Activated CD8-positive, alpha-beta T cell treated with anti-CD3 and anti-CD28 coated beads, Interleukin-2, amount 10 ng/mL, durations not matched to agents 7 days and 5 days (primary cell): ENCODE measurements at regions not wholly inside any gene's neighbourhood (a gene's known extent, or its start where the extent isn't known, plus 50 kb on each side); places are given as distances from the start of the nearest gene placed in this dataset.

Experiments
- ATAC-seq: fragments of 150-1000 bp; cut with Tn5 transposase; one replicate; pipeline ENCODE4 v1.10.0; 2021; ENCODE audit warnings: moderate library complexity
- CTCF ChIA-PET: fragments of 350-600 bp; sonication (Branson Sonifier 250); formaldehyde crosslinking; loops from one replicate; lab custom pipeline; 2021; ENCODE audit warnings: antibody characterized with exemption; lab: Charles Lee
- POLR2A ChIA-PET: fragments of 350-600 bp; sonication (Branson Sonifier 250); formaldehyde crosslinking; loops from one replicate; lab custom pipeline; 2021; ENCODE audit warnings: antibody characterized with exemption; lab: Charles Lee
- DNase-seq: peaks from one replicate; pipeline ENCODE4 v3.0.0-alpha.2; 2020
- H3K27ac Mint-ChIP-seq: one replicate; pipeline ENCODE4 v1.8.0; 2021; ENCODE audit warnings: mild to moderate bottlenecking, mixed read lengths
- H3K27me3 Mint-ChIP-seq: one replicate; pipeline ENCODE4 v1.8.0; 2021; ENCODE audit warnings: low read depth, mixed read lengths
- H3K36me3 Mint-ChIP-seq: one replicate; pipeline ENCODE4 v1.8.0; 2021; ENCODE audit warnings: low read depth, mixed read lengths
- H3K4me1 Mint-ChIP-seq: one replicate; pipeline ENCODE4 v1.8.0; 2021; ENCODE audit warnings: low read depth, mixed read lengths
- H3K4me3 Mint-ChIP-seq: one replicate; pipeline ENCODE4 v1.8.0; 2021; ENCODE audit warnings: mild to moderate bottlenecking, mixed read lengths
- H3K9me3 Mint-ChIP-seq: one replicate; pipeline ENCODE4 v1.8.0; 2022; ENCODE audit warnings: mixed read lengths; ENCODE audit not compliant: insufficient read depth

- ATAC-seq (no peak), DNase-seq (no peak)
- ChIA-PET POLR2A (no interaction called here), CTCF (no interaction called here)
- no peak overlapping the region for H3K4me3 Mint-ChIP-seq
- H3K27ac Mint-ChIP-seq = no peak overlapping the region
- H3K27me3 Mint-ChIP-seq = no peaks in the 10 kb centered on the region
- no peaks in the 10 kb centered on the region for H3K9me3 Mint-ChIP-seq
- H3K4me1 Mint-ChIP-seq = peaks cover 15% of the 10 kb centered on the region
- H3K36me3 Mint-ChIP-seq = no peaks in the 10 kb centered on the region
These were observed 835.2 kb upstream of the ID2 start for GRCh38 chr2:7846607-7847006.

GRCh38 chr2:7847321-7847720 is 834.5 kb upstream of the ID2 start:
- Mint-ChIP-seq H3K36me3 (no peaks in the 10 kb centered on the region), H3K4me1 (peaks cover 10% of the 10 kb centered on the region), H3K9me3 (no peaks in the 10 kb centered on the region), H3K27ac (no peak overlapping the region), H3K4me3 (no peak overlapping the region), H3K27me3 (no peaks in the 10 kb centered on the region)
- DNase-seq (no peak), ATAC-seq (no peak)
- ChIA-PET CTCF (interaction anchor here (1.1 kb wide), 1 partner anchor 130 kb away, joined by 3 read pairs; no protein-coding TSS in a partner anchor), POLR2A (no interaction called here)

- Mint-ChIP-seq H3K4me3 (no peak overlapping the region), H3K27ac (no peak overlapping the region), H3K36me3 (no peaks in the 10 kb centered on the region), H3K27me3 (no peaks in the 10 kb centered on the region), H3K4me1 (peaks cover 10% of the 10 kb centered on the region), H3K9me3 (no peaks in the 10 kb centered on the region)
- no peak for DNase-seq
- ChIA-PET CTCF (no interaction called here), POLR2A (no interaction called here)
- ATAC-seq = no peak
These were observed 832.8 kb upstream of the ID2 start for GRCh38 chr2:7849027-7849426.

- Mint-ChIP-seq H3K36me3 (no peaks in the 10 kb centered on the region), H3K9me3 (no peaks in the 10 kb centered on the region), H3K4me1 (peaks cover 10% of the 10 kb centered on the region), H3K27ac (no peak overlapping the region), H3K4me3 (no peak overlapping the region), H3K27me3 (no peaks in the 10 kb centered on the region)
- CTCF ChIA-PET = no interaction called here
- DNase-seq (no peak), ATAC-seq (no peak)
- POLR2A ChIA-PET = no interaction called here
These were observed 832.3 kb upstream of the ID2 start for GRCh38 chr2:7849531-7849930.

GRCh38 chr2:7852546-7852945 is 829.3 kb upstream of the ID2 start:
- no peaks in the 10 kb centered on the region for H3K36me3 Mint-ChIP-seq
- ChIA-PET POLR2A (no interaction called here), CTCF (no interaction called here)
- H3K27ac Mint-ChIP-seq = no peak overlapping the region
- no peak for DNase-seq
- no peak for ATAC-seq
- no peaks in the 10 kb centered on the region for H3K27me3 Mint-ChIP-seq
- H3K4me3 Mint-ChIP-seq = no peak overlapping the region
- no peaks in the 10 kb centered on the region for H3K9me3 Mint-ChIP-seq
- H3K4me1 Mint-ChIP-seq = peaks cover 9% of the 10 kb centered on the region

GRCh38 chr2:7857904-7858303 is 824.0 kb upstream of the ID2 start:
- H3K9me3 Mint-ChIP-seq = no peaks in the 10 kb centered on the region
- no peak overlapping the region for H3K4me3 Mint-ChIP-seq
- no peaks in the 10 kb centered on the region for H3K27me3 Mint-ChIP-seq
- no peaks in the 10 kb centered on the region for H3K4me1 Mint-ChIP-seq
- ATAC-seq (no peak), DNase-seq (no peak)
- POLR2A ChIA-PET = no interaction called here
- no peaks in the 10 kb centered on the region for H3K36me3 Mint-ChIP-seq
- CTCF ChIA-PET = interaction anchor here (0.6 to 0.8 kb wide), 2 partner anchors 20 to 186 kb away, joined by 3 read pairs; no protein-coding TSS in a partner anchor
- H3K27ac Mint-ChIP-seq = no peak overlapping the region

GRCh38 chr2:7858624-7859023 is 823.2 kb upstream of the ID2 start:
- no peaks in the 10 kb centered on the region for H3K36me3 Mint-ChIP-seq
- H3K4me1 Mint-ChIP-seq = no peaks in the 10 kb centered on the region
- no peak for DNase-seq
- H3K27me3 Mint-ChIP-seq = no peaks in the 10 kb centered on the region
- no peak for ATAC-seq
- CTCF ChIA-PET = no interaction called here
- no peak overlapping the region for H3K27ac Mint-ChIP-seq
- no peaks in the 10 kb centered on the region for H3K9me3 Mint-ChIP-seq
- POLR2A ChIA-PET = no interaction called here
- no peak overlapping the region for H3K4me3 Mint-ChIP-seq

GRCh38 chr2:7860693-7861092 is 821.2 kb upstream of the ID2 start:
- DNase-seq (no peak), ATAC-seq (no peak)
- POLR2A ChIA-PET = no interaction called here
- H3K27ac Mint-ChIP-seq = no peak overlapping the region
- no peak overlapping the region for H3K4me3 Mint-ChIP-seq
- H3K4me1 Mint-ChIP-seq = no peaks in the 10 kb centered on the region
- H3K27me3 Mint-ChIP-seq = no peaks in the 10 kb centered on the region
- CTCF ChIA-PET = no interaction called here
- no peaks in the 10 kb centered on the region for H3K36me3 Mint-ChIP-seq
- H3K9me3 Mint-ChIP-seq = no peaks in the 10 kb centered on the region

GRCh38 chr2:7861910-7862702 is 819.8 kb upstream of the ID2 start:
- no peak for DNase-seq
- POLR2A ChIA-PET = interaction anchor here (0.9 kb wide), 1 partner anchor 438 kb away, joined by 3 read pairs; no protein-coding TSS in a partner anchor
- ATAC-seq = no peak
- Mint-ChIP-seq H3K36me3 (no peaks in the 10 kb centered on the region), H3K9me3 (no peaks in the 10 kb centered on the region), H3K4me1 (no peaks in the 10 kb centered on the region), H3K4me3 (no peak overlapping the region), H3K27me3 (no peaks in the 10 kb centered on the region), H3K27ac (no peak overlapping the region)
- CTCF ChIA-PET = no interaction called here

- no peak overlapping the region for H3K4me3 Mint-ChIP-seq
These were observed 815.8 kb upstream of the ID2 start for GRCh38 chr2:7866104-7866503.

GRCh38 chr2:7866825-7867224 is 815.0 kb upstream of the ID2 start:
- H3K4me1 Mint-ChIP-seq = no peaks in the 10 kb centered on the region
- no peak overlapping the region for H3K27ac Mint-ChIP-seq
- no peaks in the 10 kb centered on the region for H3K27me3 Mint-ChIP-seq
- ChIA-PET CTCF (no interaction called here), POLR2A (no interaction called here)
- no peaks in the 10 kb centered on the region for H3K9me3 Mint-ChIP-seq
- DNase-seq (no peak), ATAC-seq (no peak)
- H3K4me3 Mint-ChIP-seq = no peak overlapping the region
- no peaks in the 10 kb centered on the region for H3K36me3 Mint-ChIP-seq

More at GRCh38 chr2:7866104-7866503, 815.8 kb upstream of the ID2 start:
- Mint-ChIP-seq H3K9me3 (no peaks in the 10 kb centered on the region), H3K27me3 (no peaks in the 10 kb centered on the region), H3K27ac (no peak overlapping the region), H3K36me3 (no peaks in the 10 kb centered on the region), H3K4me1 (no peaks in the 10 kb centered on the region)
- CTCF ChIA-PET = no interaction called here
- ATAC-seq (no peak), DNase-seq (no peak)
- POLR2A ChIA-PET = no interaction called here

- no peak overlapping the region for H3K4me3 Mint-ChIP-seq
- H3K36me3 Mint-ChIP-seq = no peaks in the 10 kb centered on the region
- ATAC-seq = peak; percentile 77
- H3K9me3 Mint-ChIP-seq = no peaks in the 10 kb centered on the region
- CTCF ChIA-PET = interaction anchor here (1.1 kb wide), 1 partner anchor 441 kb away, joined by 3 read pairs; no protein-coding TSS in a partner anchor
- no peak overlapping the region for H3K27ac Mint-ChIP-seq
- no peaks in the 10 kb centered on the region for H3K27me3 Mint-ChIP-seq
- POLR2A ChIA-PET = no interaction called here
- no peaks in the 10 kb centered on the region for H3K4me1 Mint-ChIP-seq
- DNase-seq = peak; percentile 27
These were observed 814.0 kb upstream of the ID2 start for GRCh38 chr2:7867867-7868266.
